ENCODE measurements at regions not wholly inside any gene's neighbourhood (a gene's known extent, or its start where the extent isn't known, plus 50 kb on each side); places are given as distances from the start of the nearest gene placed in this dataset.

- no peaks in the 10 kb centered on the region for H3K36me3 ChIP-seq (ENCODE audit: control insufficient read depth, insufficient read depth, low read length)
- H3K9me3 ChIP-seq (replicated peaks; ENCODE audit: control insufficient read depth, low read depth, low read length) = no peaks in the 10 kb centered on the region
- DNase-seq = no peak
- no peak overlapping the region for H3K27ac ChIP-seq (ENCODE audit: low read length)
- H3K27me3 ChIP-seq (ENCODE audit: control insufficient read depth, insufficient read depth, low read length) = no peaks in the 10 kb centered on the region
- WGBS (ENCODE audit: insufficient coverage) = no CpG with 5 or more reads among the region's 1 CpG
- no peaks in the 10 kb centered on the region for H3K4me1 ChIP-seq (ENCODE audit: control insufficient read depth, insufficient read depth, low read length)
- no peak overlapping the region for H3K4me3 ChIP-seq (ENCODE audit: low read length)
These were observed 173.1 kb upstream of the PITX2 start for GRCh38 chr4:110795971-110796370.

- Histone ChIP-seq H3K4me1 (ENCODE audit: control insufficient read depth, insufficient read depth, low read length) (no peaks in the 10 kb centered on the region), H3K4me3 (ENCODE audit: low read length) (no peak overlapping the region), H3K27me3 (ENCODE audit: control insufficient read depth, insufficient read depth, low read length) (no peaks in the 10 kb centered on the region), H3K9me3 (replicated peaks; ENCODE audit: control insufficient read depth, low read depth, low read length) (no peaks in the 10 kb centered on the region), H3K27ac (ENCODE audit: low read length) (no peak overlapping the region), H3K36me3 (ENCODE audit: control insufficient read depth, insufficient read depth, low read length) (no peaks in the 10 kb centered on the region)
- no peak for DNase-seq
- WGBS (ENCODE audit: insufficient coverage) = 50% methylated on average over 1 of the region's 1 CpG
These were observed 174.6 kb upstream of the PITX2 start for GRCh38 chr4:110797486-110797885.

- Histone ChIP-seq H3K27ac (ENCODE audit: low read length) (no peak overlapping the region), H3K4me1 (ENCODE audit: control insufficient read depth, insufficient read depth, low read length) (no peaks in the 10 kb centered on the region), H3K36me3 (ENCODE audit: control insufficient read depth, insufficient read depth, low read length) (no peaks in the 10 kb centered on the region), H3K4me3 (ENCODE audit: low read length) (no peak overlapping the region), H3K27me3 (ENCODE audit: control insufficient read depth, insufficient read depth, low read length) (no peaks in the 10 kb centered on the region), H3K9me3 (replicated peaks; ENCODE audit: control insufficient read depth, low read depth, low read length) (no peaks in the 10 kb centered on the region)
- DNase-seq = peak; percentile 33
- 21% methylated on average over 10 of the region's 13 CpGs for WGBS (ENCODE audit: insufficient coverage)
These were observed 175.8 kb upstream of the PITX2 start for GRCh38 chr4:110798687-110799086.

GRCh38 chr4:110799211-110799610, 176.3 kb upstream of the PITX2 start:
- no peak overlapping the region for H3K27ac ChIP-seq (ENCODE audit: low read length)
- WGBS (ENCODE audit: insufficient coverage) = no CpG with 5 or more reads among the region's 3 CpGs
- H3K36me3 ChIP-seq (ENCODE audit: control insufficient read depth, insufficient read depth, low read length) = no peaks in the 10 kb centered on the region
- no peaks in the 10 kb centered on the region for H3K4me1 ChIP-seq (ENCODE audit: control insufficient read depth, insufficient read depth, low read length)
- H3K27me3 ChIP-seq (ENCODE audit: control insufficient read depth, insufficient read depth, low read length) = no peaks in the 10 kb centered on the region
- H3K9me3 ChIP-seq (replicated peaks; ENCODE audit: control insufficient read depth, low read depth, low read length) = no peaks in the 10 kb centered on the region
- DNase-seq = no peak
- H3K4me3 ChIP-seq (ENCODE audit: low read length) = no peak overlapping the region

- Histone ChIP-seq H3K4me1 (ENCODE audit: control insufficient read depth, insufficient read depth, low read length) (no peaks in the 10 kb centered on the region), H3K9me3 (replicated peaks; ENCODE audit: control insufficient read depth, low read depth, low read length) (no peaks in the 10 kb centered on the region), H3K27me3 (ENCODE audit: control insufficient read depth, insufficient read depth, low read length) (no peaks in the 10 kb centered on the region), H3K27ac (ENCODE audit: low read length) (no peak overlapping the region), H3K36me3 (ENCODE audit: control insufficient read depth, insufficient read depth, low read length) (no peaks in the 10 kb centered on the region), H3K4me3 (ENCODE audit: low read length) (no peak overlapping the region)
- no peak for DNase-seq
These were observed 178.7 kb upstream of the PITX2 start for GRCh38 chr4:110801591-110801990.

GRCh38 chr4:110808351-110808878, 185.5 kb upstream of the PITX2 start:
- H3K4me3 ChIP-seq (ENCODE audit: low read length) = no peak overlapping the region
- H3K27ac ChIP-seq (ENCODE audit: low read length) = no peak overlapping the region
- DNase-seq = no peak
- no peaks in the 10 kb centered on the region for H3K9me3 ChIP-seq (replicated peaks; ENCODE audit: control insufficient read depth, low read depth, low read length)
- H3K27me3 ChIP-seq (ENCODE audit: control insufficient read depth, insufficient read depth, low read length) = no peaks in the 10 kb centered on the region
- H3K4me1 ChIP-seq (ENCODE audit: control insufficient read depth, insufficient read depth, low read length) = no peaks in the 10 kb centered on the region
- H3K36me3 ChIP-seq (ENCODE audit: control insufficient read depth, insufficient read depth, low read length) = no peaks in the 10 kb centered on the region
- 100% methylated on average over 1 of the region's 6 CpGs for WGBS (ENCODE audit: insufficient coverage)

- Histone ChIP-seq H3K9me3 (replicated peaks; ENCODE audit: control insufficient read depth, low read depth, low read length) (no peaks in the 10 kb centered on the region), H3K27me3 (ENCODE audit: control insufficient read depth, insufficient read depth, low read length) (no peaks in the 10 kb centered on the region), H3K4me1 (ENCODE audit: control insufficient read depth, insufficient read depth, low read length) (peaks cover 2% of the 10 kb centered on the region), H3K27ac (ENCODE audit: low read length) (no peak overlapping the region), H3K4me3 (ENCODE audit: low read length) (no peak overlapping the region), H3K36me3 (ENCODE audit: control insufficient read depth, insufficient read depth, low read length) (no peaks in the 10 kb centered on the region)
- DNase-seq = peak; percentile 81
- no CpG with 5 or more reads among the region's 4 CpGs for WGBS (ENCODE audit: insufficient coverage)
These were observed 193.1 kb upstream of the PITX2 start for GRCh38 chr4:110815950-110816349.

- no peak for DNase-seq
- WGBS (ENCODE audit: insufficient coverage) = no CpG with 5 or more reads among the region's 1 CpG
- peaks cover 2% of the 10 kb centered on the region for H3K4me1 ChIP-seq (ENCODE audit: control insufficient read depth, insufficient read depth, low read length)
- H3K9me3 ChIP-seq (replicated peaks; ENCODE audit: control insufficient read depth, low read depth, low read length) = no peaks in the 10 kb centered on the region
- H3K27me3 ChIP-seq (ENCODE audit: control insufficient read depth, insufficient read depth, low read length) = no peaks in the 10 kb centered on the region
- H3K36me3 ChIP-seq (ENCODE audit: control insufficient read depth, insufficient read depth, low read length) = no peaks in the 10 kb centered on the region
- H3K4me3 ChIP-seq (ENCODE audit: low read length) = no peak overlapping the region
- no peak overlapping the region for H3K27ac ChIP-seq (ENCODE audit: low read length)
These were observed 193.5 kb upstream of the PITX2 start for GRCh38 chr4:110816367-110816766.

- Histone ChIP-seq H3K36me3 (ENCODE audit: control insufficient read depth, insufficient read depth, low read length) (no peaks in the 10 kb centered on the region), H3K27me3 (ENCODE audit: control insufficient read depth, insufficient read depth, low read length) (no peaks in the 10 kb centered on the region)
- WGBS (ENCODE audit: insufficient coverage) = 61% methylated on average over 4 of the region's 4 CpGs
These were observed 198.3 kb upstream of the PITX2 start for GRCh38 chr4:110821186-110821585.

GRCh38 chr4:110823251-110823650, 200.4 kb upstream of the PITX2 start:
- 70% methylated on average over 2 of the region's 3 CpGs for WGBS (ENCODE audit: insufficient coverage)
- H3K9me3 ChIP-seq (replicated peaks; ENCODE audit: control insufficient read depth, low read depth, low read length) = no peaks in the 10 kb centered on the region
- no peak overlapping the region for H3K4me3 ChIP-seq (ENCODE audit: low read length)
- no peaks in the 10 kb centered on the region for H3K27me3 ChIP-seq (ENCODE audit: control insufficient read depth, insufficient read depth, low read length)
- H3K4me1 ChIP-seq (ENCODE audit: control insufficient read depth, insufficient read depth, low read length) = no peaks in the 10 kb centered on the region
- H3K27ac ChIP-seq (ENCODE audit: low read length) = no peak overlapping the region
- H3K36me3 ChIP-seq (ENCODE audit: control insufficient read depth, insufficient read depth, low read length) = no peaks in the 10 kb centered on the region
- no peak for DNase-seq

More at GRCh38 chr4:110821186-110821585, 198.3 kb upstream of the PITX2 start:
- Histone ChIP-seq H3K27ac (ENCODE audit: low read length) (no peak overlapping the region), H3K9me3 (replicated peaks; ENCODE audit: control insufficient read depth, low read depth, low read length) (no peaks in the 10 kb centered on the region), H3K4me3 (ENCODE audit: low read length) (no peak overlapping the region), H3K4me1 (ENCODE audit: control insufficient read depth, insufficient read depth, low read length) (no peaks in the 10 kb centered on the region)
- DNase-seq = no peak

GRCh38 chr4:110824344-110824743, 201.5 kb upstream of the PITX2 start:
- H3K4me1 ChIP-seq (ENCODE audit: control insufficient read depth, insufficient read depth, low read length) = no peaks in the 10 kb centered on the region
- no peak overlapping the region for H3K27ac ChIP-seq (ENCODE audit: low read length)
- DNase-seq = no peak
- no peaks in the 10 kb centered on the region for H3K36me3 ChIP-seq (ENCODE audit: control insufficient read depth, insufficient read depth, low read length)
- no peak overlapping the region for H3K4me3 ChIP-seq (ENCODE audit: low read length)
- H3K9me3 ChIP-seq (replicated peaks; ENCODE audit: control insufficient read depth, low read depth, low read length) = no peaks in the 10 kb centered on the region
- 97% methylated on average over 5 of the region's 5 CpGs for WGBS (ENCODE audit: insufficient coverage)
- H3K27me3 ChIP-seq (ENCODE audit: control insufficient read depth, insufficient read depth, low read length) = no peaks in the 10 kb centered on the region
